Vagina (tissue), 2 donors: ENCODE measurements at regions not wholly inside any gene's neighbourhood (a gene's known extent, or its start where the extent isn't known, plus 50 kb on each side); places are given as distances from the start of the nearest gene placed in this dataset.

Experiments
- POLR2A ChIP-seq, 2 donors: fragments of 450-650 bp; IDR thresholded peaks; one replicate each; pipeline ENCODE4 v1.6.1; 2017; ENCODE audit warnings: antibody characterized with exemption in 2 of 2, mild to moderate bottlenecking in 2 of 2, moderate library complexity in 2 of 2
- POLR2AphosphoS5 ChIP-seq, 2 donors: sonication (generic); formaldehyde crosslinking; IDR thresholded peaks; one replicate each; pipeline ENCODE4 v1.9.0; 2017; ENCODE audit warnings: antibody characterized with exemption in 2 of 2, mild to moderate bottlenecking in 2 of 2, low read depth in 1 of 2; ENCODE audit not compliant: insufficient read depth in 1 of 2
- TF ChIP-seq, protein P1 (sequence below), 3 experiments: fragments of 450-650 bp in 2 of 3; fragments of 200-600 bp in 1 of 3; sonication (generic) in 1 of 3; IDR thresholded peaks; one replicate each; pipeline ENCODE4 v1.5.1; 2017 to 2019; ENCODE audit warnings: antibody characterized with exemption in 3 of 3, mild to moderate bottlenecking in 2 of 3, moderate library complexity in 2 of 3

DNA sequence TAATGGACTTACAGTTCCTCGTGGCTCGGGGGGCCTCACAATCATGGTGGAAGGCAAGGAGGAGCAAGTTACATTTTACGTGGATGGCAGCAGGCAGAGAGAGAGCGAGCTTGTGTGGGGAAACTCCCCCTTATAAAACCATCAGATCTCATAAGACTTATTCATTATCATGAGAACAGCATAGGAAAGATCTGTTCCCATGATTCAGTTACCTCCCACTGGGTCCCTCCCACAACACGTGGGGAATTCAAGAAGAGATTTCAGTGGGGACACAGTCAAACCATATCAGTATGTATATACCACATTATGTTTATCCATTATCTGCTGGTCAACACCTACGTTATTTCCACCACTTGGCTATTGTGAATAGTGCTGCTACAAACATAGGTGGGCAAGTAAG is 352.3 kb upstream of the B3GALT2 start:
- TF ChIP-seq POLR2AphosphoS5 (IDR thresholded peaks at IDR 0.05; ENCODE audit: insufficient read depth in 1 of 2, low read depth in 1 of 2) (no peak), POLR2A (IDR thresholded peaks at IDR 0.05) (no peak)
- TF ChIP-seq, protein P1, sequence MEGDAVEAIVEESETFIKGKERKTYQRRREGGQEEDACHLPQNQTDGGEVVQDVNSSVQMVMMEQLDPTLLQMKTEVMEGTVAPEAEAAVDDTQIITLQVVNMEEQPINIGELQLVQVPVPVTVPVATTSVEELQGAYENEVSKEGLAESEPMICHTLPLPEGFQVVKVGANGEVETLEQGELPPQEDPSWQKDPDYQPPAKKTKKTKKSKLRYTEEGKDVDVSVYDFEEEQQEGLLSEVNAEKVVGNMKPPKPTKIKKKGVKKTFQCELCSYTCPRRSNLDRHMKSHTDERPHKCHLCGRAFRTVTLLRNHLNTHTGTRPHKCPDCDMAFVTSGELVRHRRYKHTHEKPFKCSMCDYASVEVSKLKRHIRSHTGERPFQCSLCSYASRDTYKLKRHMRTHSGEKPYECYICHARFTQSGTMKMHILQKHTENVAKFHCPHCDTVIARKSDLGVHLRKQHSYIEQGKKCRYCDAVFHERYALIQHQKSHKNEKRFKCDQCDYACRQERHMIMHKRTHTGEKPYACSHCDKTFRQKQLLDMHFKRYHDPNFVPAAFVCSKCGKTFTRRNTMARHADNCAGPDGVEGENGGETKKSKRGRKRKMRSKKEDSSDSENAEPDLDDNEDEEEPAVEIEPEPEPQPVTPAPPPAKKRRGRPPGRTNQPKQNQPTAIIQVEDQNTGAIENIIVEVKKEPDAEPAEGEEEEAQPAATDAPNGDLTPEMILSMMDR (IDR thresholded peaks at IDR 0.05) = no peak
